SU-DHL-6 (cell line): ENCODE measurements at regions not wholly inside any gene's neighbourhood (a gene's known extent, or its start where the extent isn't known, plus 50 kb on each side); places are given as distances from the start of the nearest gene placed in this dataset.

Source experiments
- CTCF ChIP-seq: fragments of 200-600 bp; sonication (generic); IDR thresholded peaks from one replicate; pipeline ENCODE4 v1.5.1; 2017; ENCODE audit warnings: antibody characterized with exemption, mild to moderate bottlenecking, low read length, moderate library complexity; ENCODE audit not compliant: insufficient read depth, poor library complexity, severe bottlenecking
- EZH2phosphoT487 ChIP-seq: fragments of 200-600 bp; sonication (generic), shearing (Covaris generic); conservative IDR thresholded peaks from 2 replicates; pipeline ENCODE4 v1.6.1; 2018; ENCODE audit warnings: mild to moderate bottlenecking, antibody characterized with exemption, low read length, moderate library complexity, mixed read lengths

- TF ChIP-seq CTCF, result peak; percentile 61
- no peak for TF ChIP-seq EZH2phosphoT487
Observed at GRCh38 chr7:28272461-28272877, 91.9 kb upstream of the JAZF1 start.
